DMS153 (cell line): ENCODE measurements at regions not wholly inside any gene's neighbourhood (a gene's known extent, or its start where the extent isn't known, plus 50 kb on each side); places are given as distances from the start of the nearest gene placed in this dataset.

Source experiments
- DNase-seq: peaks from one replicate; lab custom pipeline; 2025; lab: John Stamatoyannopoulos, UW

DNA sequence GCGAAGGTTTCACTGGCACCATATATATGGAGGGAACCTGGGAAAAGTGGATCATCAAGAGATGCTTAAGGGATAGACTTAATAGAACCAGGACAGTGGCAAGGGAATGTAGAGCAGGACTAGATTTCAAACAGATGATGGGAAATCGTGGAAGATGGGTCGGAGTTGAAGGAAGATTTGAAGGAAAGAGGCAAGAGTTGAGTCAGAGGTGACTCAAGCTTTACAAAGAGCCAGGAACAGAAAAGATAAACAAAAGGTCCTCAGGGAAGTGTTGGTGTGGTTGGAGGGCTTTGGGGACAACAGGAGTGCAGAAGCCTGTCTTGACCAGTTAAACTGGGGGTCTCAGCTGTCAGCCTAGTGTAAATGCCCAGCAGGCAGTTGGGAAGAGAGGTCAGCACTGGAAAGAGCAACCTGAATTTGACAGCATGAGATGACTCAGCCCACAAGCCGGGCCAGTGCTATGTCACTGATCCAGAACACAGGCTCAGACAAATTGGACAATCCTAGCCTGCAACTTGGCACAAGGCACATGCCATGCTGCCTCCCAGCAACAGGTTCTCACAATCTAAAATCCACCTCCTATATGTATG, 230.5 kb downstream of the IDS start:
- no peak for DNase-seq

DNA sequence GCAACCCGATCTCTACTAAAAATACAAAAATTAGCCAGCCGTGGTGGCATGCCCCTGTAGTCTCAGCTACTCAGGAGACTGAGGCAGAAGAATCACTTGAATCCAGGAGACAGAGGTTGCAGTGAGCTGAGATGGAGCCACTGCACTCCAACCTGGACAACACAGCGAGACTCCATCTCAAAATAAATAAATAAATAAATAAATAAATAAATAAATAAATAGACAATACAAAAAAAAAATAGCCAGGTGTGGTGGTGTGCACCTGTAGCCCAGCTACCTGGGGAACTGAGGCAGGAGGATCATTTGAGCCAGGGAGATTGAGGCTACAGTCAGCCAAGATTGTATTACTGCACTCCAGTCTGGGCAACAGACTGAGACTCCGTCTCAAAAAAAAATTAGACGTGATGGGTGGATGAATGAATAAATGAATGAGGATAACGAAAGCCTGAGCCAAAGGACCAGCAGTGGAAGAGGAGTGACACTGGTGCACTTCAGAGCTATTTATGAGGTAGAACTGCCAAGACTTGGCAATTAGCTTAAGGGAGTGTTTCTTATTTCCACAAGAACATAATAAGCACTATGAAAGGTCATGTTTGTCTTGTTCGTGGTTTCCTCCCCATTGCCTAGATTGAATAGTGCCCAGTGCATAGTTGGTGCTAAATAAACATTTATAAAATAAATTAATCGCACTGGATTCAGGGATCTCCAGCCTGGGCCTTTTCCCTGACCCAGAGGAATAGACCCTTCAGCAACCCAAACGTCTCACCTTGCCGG, 232.2 kb downstream of the IDS start:
- DNase-seq, result no peak

DNA sequence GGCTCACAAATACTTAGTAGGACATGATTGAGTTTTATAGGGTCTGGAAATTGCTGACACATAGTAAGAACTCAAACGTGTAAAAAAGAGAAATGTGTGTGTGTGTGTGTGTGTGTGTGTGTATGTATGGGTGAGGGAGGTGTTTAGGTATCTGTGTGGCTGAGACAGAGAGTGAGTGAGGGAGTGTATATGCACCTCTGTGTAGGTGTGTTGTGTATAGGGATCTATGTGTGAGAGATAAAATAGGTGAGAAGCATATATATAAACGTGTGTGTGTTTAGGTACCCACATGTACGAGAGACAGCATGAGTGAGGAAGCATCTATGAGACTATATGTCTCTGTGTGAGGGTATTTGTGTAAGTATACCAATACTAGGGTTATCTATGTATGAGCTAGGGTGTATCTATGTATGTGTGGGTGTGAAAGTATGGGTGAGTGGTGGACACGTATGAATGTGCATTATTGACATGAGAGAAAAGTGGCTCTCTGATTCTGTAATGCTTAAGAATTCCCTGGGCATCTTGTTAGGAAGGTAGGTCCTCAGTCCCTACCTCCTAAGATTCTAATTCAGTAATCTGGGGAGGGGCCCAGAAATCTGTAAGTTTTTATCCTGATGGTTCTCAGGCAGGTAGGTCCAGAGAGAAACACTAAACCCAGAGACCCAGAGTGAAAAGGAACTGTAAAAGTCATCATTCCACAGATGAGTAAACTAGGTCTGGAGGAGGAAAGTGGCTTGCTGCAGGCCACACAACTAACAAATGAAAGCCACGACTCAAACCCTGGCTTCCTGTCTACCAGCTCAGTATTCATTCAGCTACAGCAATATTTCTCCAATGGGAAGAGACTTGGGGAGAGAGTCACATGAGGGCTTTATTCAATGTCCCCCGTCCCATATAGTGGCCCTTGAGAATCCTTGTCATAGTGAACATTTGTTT, 237.0 kb downstream of the IDS start:
- DNase-seq, result no peak

DNA sequence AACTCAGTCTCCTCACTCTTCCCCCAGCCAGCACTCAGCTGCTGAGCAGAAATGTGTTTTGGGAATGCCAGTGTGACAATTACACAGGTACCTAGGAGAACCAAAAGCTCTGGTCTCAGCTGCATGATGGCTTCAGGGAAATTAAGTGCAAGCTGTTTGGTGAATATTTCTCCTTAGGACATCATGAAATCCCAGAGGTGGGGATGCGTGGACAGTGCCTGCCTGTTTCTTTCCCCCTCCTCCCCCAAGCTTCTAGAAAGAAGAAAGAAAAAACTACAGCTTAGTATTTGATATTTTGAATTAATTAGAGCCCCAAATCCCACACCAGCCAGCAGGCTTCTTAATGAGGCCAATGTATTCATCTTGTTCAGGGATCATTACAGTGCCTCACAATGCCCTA, 243.0 kb downstream of the IDS start:
- no peak for DNase-seq

DNA sequence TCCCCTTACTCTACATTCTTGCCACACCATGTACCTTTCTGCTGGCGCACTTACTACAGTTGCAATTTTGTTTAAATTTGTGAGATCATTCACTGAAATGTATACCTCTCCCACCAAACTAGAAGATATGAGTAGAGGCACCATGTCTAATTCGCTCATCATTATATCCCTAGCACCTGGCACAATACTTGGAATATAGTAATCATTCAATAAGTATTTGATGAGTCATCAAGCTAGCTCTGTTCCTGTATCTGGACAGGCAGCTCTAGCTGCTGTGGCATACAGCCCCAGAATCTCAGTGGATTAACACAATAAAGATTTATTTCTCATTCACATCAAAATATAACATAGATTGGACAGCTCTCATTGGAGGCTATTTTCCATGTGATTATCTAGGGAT, 245.9 kb downstream of the IDS start:
- no peak for DNase-seq

DNA sequence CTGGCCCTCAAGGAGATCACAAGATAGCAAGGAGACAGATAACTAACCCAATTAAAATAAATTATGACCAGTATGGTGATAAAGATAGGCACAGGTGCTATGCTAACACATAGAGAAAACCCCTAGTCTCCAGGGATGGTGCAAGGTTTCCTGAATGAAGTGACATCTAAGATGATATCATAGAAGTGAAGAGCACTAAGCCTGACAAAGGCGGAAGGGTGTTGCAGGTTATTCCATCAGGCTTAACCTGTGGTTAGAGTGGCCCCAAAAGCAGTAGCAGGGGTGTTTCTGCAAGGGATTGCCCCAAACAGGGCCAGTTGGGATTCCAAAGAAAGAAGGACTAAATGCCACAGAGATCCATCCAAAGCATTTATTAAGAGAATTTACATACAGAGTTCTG, 249.2 kb downstream of the IDS start:
- no peak for DNase-seq

DNA sequence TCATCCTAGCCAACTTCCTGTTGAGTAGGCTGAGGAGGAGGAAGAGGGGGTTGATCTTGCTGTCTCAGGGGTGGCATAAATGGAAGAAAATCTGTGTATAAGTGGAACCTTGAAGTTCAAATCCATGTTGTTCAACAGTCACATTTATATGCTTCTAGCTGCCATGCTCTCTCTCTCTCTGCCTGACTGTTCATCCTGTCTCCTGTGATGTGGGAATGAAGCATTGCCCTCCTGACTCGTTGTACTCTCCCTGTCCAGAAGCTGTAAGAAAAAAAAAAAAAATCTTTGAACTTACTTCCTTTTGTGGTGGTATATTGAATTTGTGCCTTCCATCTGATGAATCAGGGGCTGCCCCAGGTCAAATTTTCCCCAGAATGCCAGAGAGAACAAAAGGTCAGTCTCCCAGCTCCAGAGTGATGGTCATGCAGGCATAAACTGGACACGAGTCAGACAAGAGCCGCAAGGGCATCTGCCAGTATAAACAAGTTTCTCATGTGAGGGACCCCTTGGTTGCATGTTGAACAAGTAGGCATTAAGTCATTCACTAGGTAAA, 257.0 kb downstream of the IDS start:
- DNase-seq, result no peak

DNA sequence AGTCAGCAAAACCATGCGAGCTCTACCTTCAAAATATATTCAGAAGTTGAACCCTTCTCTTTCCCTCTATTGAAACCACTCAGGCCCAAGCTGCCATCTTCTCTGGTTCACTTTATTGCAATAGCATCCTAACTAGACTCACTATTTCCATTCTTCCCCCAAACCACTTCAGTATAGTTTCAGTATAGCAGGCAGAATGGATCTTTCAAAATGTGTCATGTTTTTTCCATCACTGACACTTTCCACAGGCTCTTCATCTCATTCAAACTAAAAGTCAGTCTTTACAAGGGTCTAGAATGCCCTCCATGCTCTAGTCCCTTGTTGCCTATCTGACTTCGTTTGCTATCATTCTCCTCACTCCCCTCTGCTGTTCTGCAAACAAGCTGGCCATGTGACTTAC, 274.4 kb downstream of the IDS start:
- DNase-seq, result no peak

DNA sequence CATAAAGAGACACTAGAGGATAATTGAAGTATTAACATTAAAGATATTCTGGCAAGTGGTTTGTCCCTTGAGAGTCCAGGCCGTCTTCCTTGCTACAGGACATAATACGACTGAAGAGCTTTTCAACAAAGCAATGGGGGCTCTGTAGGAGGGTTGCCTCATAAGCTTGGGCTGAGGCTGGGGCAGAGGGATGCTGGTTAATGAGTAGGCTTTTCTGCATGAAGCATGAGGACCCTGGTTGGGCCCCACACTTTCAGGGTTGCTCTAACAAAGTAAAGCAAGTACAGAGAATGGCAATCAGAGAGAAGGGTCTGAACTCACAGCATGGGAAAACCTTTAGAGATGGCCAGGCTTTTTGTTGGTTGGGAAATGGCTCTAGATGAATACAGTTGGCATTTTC, 281.3 kb downstream of the IDS start:
- DNase-seq, result no peak

DNA sequence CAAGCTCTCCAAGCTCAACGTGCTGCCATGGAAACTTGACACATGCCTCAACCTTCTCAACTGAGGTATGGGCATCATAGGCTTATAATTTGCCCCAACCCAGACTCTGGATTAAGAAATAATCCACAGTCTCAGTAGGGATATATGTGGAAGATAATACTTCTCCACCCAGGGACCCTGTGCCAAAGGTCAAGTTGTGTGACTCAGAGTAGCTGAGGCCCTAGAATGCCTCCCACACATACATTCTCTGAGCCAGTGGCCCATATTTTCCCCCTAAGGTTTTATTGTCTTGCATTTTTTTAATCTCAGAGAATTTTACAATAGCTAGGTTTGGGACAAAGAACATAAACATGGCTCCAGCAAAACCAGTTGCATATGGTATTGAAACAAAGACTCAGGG, 283.1 kb downstream of the IDS start:
- no peak for DNase-seq

DNA sequence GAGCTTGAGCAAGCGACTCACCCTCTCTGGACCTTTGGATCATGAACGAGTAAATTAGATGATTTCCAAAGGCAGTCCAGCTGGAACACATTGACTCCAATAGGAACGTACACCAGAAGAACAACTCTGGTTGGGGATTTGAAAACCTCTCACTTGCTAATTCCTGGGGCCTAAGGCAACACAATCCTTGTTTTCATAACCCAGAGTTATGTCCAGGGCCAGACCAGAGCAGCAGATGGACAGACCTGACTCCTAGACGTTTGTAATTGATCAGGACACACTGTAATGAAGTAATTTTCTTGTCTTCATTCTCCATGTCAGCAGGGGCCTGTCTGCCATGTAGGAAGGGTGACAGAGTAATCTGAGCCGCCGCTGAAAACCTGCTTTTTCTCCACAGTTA, 283.9 kb downstream of the IDS start:
- no peak for DNase-seq

DNA sequence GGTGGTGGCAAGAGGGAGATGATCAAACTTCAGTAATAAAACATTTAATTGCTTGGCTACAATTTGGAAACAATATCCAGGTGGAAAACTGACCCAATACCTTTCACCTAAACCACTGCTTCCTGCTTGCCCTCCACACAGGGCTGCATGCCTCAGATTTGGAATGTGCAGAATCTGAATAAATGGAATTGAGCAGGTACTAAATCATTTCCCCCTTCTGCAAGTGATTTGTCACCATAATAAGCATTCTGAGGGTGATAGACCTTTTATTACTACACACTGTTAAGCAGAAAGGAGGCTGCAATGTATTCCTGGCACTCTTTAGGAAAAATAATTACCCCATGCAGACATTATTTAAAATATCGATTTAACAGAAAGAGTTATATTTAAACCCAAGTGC, 291.8 kb downstream of the IDS start:
- DNase-seq, result no peak

DNA sequence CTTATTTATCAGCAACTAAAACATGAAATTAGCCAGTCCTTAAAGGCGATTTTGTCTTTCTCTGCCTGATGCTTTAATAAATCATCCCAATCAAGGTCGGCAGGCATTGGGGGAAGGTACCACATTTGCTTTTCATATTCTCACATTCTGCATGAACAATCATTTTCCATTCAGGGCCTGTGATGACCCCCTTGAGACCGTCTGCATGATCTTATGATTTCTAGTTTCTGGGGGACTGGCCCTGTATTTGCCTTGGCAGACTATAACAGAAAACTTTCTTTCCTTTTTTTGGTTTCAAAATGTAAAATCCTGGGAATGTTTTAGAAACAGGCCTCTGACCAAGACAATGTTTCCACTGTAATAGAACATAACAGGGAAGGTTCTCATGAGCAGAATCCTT, 296.8 kb downstream of the IDS start:
- no peak for DNase-seq

DNA sequence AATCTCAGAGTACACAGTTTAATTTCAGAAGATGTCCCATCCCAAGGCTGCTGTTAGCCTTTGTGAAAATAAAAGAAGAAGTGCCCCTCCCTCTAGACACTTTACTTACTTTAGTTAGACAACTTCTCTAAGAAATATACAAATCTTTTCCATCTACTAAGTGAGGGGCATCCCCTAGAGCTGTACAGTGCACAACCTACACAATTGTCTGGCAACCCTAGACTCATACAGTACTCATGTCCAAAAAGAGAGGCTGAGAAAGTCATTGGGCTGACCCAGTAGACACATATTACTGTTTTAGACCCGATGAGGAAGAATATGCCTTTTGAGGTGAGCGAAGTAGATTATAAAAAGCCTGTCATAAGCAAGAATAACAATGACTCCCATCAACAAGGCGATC, 297.6 kb downstream of the IDS start:
- DNase-seq, result no peak

DNA sequence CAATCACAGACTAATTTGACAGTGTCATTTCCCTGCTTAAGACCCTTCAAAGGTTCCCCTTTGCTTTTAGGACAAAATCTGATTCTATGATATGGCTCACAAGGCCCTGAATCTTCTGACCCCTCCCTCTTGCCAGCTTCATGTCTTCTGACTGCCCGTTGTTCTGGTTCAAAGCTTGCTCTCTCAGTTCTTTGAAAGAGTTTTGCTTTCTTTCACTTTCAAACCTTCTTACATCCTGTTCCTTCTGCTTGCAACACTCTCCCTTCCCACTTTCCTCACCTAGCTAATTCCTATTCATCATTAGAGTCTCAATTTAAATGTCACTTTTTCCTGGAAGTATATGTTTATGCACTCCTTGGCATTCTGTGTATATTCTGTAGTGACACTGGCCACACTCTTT, 299.2 kb downstream of the IDS start:
- no peak for DNase-seq

DNA sequence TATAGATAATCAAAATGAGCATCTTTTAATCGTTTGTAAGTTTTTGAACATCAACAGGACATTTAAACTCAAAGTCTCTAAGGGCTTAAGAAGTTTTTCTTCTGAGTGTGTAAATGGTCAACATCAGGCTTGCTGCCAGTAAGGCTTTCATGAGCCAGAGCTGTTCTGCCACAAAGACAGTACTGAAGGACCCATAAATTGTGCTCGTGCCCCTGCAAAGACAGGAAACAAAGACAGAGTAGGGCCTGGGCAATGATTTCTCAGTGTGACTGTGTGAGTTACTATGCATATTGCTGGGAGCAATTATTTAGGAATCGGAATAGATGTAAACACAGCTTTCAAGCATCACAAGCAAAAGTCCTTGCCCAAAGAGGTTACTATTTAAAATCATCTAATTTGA, 300.0 kb downstream of the IDS start:
- DNase-seq, result no peak

DNA sequence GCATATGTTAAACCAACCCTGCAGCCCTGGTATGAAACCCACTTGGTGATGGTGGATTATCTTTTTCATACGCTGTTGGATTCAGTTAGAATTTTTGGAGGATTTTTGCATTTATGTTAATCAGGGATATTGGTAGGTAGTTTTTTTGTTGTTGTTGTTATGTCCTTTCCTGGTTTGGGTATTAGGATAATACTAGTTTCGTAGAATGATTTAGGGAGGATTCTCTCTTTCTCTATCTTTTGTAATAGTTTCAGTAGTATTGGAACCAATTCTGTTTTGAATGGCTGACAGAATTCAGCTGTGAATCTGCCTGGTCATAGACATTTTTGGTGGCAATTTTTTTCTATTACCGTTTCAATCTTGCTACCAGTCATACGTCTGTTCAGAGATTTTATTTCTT, 305.4 kb downstream of the IDS start:
- DNase-seq, result no peak

DNA sequence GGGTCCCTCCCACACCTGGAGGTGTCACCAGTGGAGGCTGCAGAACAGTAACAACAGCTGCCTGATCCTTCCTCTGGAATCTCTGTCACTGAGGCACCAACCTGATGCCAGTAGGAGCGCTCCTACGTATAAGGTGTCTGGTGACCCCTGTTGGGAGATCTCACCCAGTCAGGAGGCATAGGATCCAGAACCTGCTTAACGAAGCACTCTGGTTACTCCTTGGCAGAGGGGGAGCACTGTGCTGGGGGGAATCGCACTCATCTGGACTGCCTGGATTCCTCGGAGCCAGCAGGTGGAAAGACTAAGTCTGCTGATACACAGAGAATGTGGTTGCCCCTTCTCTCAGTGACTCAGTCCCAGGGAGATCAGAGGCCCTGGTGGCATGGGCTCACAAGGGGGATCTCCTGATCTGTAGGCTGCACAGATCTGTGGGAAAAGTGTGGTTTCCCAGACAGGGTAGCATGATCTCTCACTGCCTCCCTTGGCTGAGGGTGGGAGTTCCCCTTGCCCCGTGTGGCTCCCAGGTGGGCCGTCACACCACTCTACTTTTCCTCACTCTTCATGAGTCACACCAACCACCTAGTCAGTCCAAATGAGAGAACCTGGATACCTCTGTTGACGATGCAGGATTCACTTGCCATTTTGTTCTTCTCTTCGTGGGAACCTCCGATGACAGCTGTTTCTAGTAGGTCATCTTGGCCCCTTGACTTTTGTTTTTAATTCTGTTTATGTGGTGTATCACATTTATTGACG, 305.9 kb downstream of the IDS start:
- no peak for DNase-seq

DNA sequence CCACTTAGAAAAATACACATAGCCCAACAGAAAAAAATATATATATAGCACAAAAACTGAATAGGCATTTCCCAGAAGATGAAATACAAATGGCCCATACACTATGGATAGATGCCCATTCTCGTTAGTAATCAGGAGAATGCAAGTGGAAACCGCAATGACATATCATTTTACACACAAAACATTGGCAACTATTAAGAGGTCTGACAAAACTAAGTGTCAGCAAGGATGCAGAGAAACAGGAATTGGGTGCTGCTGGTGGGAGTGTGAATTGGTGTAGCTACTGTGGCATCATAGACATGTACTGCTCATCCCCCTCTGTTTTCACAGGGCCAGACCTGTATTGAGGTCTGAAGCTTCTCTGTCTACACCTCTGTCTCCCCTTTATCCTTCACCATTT, 320.0 kb downstream of the IDS start:
- DNase-seq, result no peak

DNA sequence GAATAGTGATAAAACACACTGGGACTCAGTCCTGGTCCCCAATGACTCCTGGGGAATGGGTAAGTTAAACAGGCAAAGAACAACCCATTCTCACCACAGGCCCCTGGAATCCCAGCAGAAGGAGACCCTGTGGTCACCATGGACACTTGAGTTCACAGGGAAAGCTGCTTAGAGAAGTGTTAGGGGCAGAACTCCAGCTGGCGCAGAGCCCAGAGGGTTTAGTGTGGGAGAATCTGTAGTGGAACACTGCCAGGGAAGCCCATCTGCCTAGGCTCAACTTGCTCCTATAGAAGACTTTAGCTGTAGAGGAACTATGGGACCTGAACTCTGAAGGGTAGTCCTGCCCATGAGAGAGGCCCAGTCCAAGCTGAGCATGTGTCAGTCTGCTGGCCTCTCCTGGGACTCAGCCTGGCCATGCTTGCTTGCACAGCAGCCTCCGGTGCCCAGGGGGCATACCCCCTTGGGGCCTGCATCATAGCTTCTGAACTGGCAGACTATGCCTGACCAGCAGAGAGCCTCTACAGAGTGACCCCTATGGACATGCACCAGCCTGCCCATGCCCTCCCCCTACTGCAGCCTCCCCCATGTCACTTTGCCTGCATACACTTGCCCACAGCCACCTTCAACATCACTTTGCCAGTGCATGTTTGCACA, 343.5 kb downstream of the IDS start:
- no peak for DNase-seq

DNA sequence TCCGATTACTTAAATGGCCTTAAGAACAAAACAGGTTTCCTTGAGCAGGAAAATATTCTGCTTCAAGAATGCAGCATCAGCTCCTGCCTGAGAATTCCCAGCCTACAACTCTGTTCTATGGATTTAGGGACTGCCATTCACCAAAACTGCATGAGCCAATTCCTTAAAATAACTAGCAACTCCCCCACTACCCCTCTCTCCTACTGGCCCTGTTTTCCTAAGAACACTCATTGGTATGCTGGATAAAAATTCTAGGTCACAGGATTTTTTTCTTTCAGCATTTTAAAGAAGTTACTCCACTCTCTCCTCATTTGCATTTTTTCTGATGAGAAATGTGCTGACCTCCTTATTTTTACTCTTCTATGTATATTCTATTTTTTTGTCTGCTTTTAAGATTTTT, 347.1 kb downstream of the IDS start:
- DNase-seq, result no peak

DNA sequence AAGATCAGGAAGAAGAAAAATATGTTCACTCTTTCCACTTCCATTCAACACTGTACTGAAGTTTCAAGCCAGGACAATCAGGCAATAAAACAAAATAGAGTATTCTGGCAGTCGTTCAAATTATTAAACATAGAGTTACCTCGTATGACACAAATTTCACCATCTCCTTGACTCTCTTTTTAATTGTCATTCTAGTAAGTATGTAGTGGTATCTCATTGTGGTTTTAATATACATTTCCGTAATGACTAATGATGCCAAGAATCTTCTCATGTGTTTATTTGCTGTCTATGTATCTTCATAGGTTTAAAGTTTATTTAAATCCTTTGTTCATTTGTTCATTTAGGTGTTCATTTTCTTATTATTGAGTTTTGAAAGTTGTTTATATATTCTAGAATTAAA, 352.2 kb downstream of the IDS start:
- no peak for DNase-seq
